K562 (cell line): ENCODE measurements at regions not wholly inside any gene's neighbourhood (a gene's known extent, or its start where the extent isn't known, plus 50 kb on each side); places are given as distances from the start of the nearest gene placed in this dataset.

Source experiments
- ATAC-seq: fragments of 200-7000 bp; cut with Tn5 transposase; 3 replicates; pipeline ENCODE4 v1.9.1; 2020; ENCODE audit warnings: moderate library complexity
- BruUV-seq: library from RNA; stranded (reverse); fragments of 400-500 nt; replicated peaks from 2 replicates; lab custom pipeline; 2021; lab: Mats Ljungman, UMichigan
- CTCF ChIA-PET: fragments of 300-600 bp; formaldehyde crosslinking; extraction: SDS; loops from one replicate; lab custom pipeline; 2021; ENCODE audit warnings: low intra/inter-chr PET ratio; lab: Yijun Ruan, JAX
- POLR2A ChIA-PET: fragments of 300-600, 350-650 bp; sonication (Branson Sonifier 250); formaldehyde crosslinking; extraction: SDS; loops from one replicate; lab custom pipeline; 2021; ENCODE audit warnings: antibody characterized with exemption, inconsistent platforms; lab: Yijun Ruan, JAX
- DNase-seq, 4 experiments: peaks; one replicate each; pipeline versions ENCODE4 v3.0.0 to v3.0.0-alpha.2; 2011 to 2018; ENCODE audit warnings: low spot score in 3 of 4, mixed read lengths in 3 of 4; ENCODE audit errors: extremely low read depth in 1 of 4
- FAIRE-seq: peaks from 2 replicates; lab custom pipeline; 2011; peaks lifted over from hg19 to GRCh38; lab: Jason Lieb, UNC
- H2AFZ ChIP-seq: 2 replicates; pipeline ENCODE4 v1.6.0; 2011; ENCODE audit warnings: low read depth, low read length, control low read depth, inconsistent platforms
- H3K27ac ChIP-seq: fragments of 200-600 bp; 3 replicates; pipeline ENCODE4 v1.8.0; 2011; ENCODE audit warnings: low read depth, mild to moderate bottlenecking, control low read depth, inconsistent platforms, low read length, moderate library complexity, mixed read lengths; ENCODE audit errors: extremely low read depth
- H3K27me3 ChIP-seq, 2 experiments: fragments of 300-600 bp in 1 of 2; 2 replicates in 1 of 2; 3 replicates in 1 of 2; pipeline versions ENCODE4 v1.6.0 to v1.8.0; 2011; ENCODE audit warnings: inconsistent platforms in 2 of 2, low read length in 2 of 2, mild to moderate bottlenecking in 1 of 2, mixed read lengths in 1 of 2, moderate library complexity in 1 of 2; ENCODE audit not compliant: control insufficient read depth in 2 of 2, insufficient read depth in 2 of 2
- H3K36me3 ChIP-seq: fragments of 300-600 bp; 3 replicates; pipeline ENCODE4 v1.8.0; 2011; ENCODE audit warnings: mild to moderate bottlenecking, low read length, inconsistent platforms; ENCODE audit not compliant: control insufficient read depth, insufficient read depth
- H3K4me1 ChIP-seq, 2 experiments: fragments of 200-600 bp in 1 of 2; replicated peaks in 1 of 2; 2 replicates in 1 of 2; 3 replicates in 1 of 2; pipeline versions ENCODE4 v1.5.1 to v1.8.0; 2011; ENCODE audit warnings: inconsistent platforms in 2 of 2, low read length in 2 of 2, mild to moderate bottlenecking in 1 of 2, mixed read lengths in 1 of 2, moderate library complexity in 1 of 2; ENCODE audit not compliant: control insufficient read depth in 2 of 2, insufficient read depth in 2 of 2
- H3K4me2 ChIP-seq: 2 replicates; pipeline ENCODE4 v1.6.1; 2011; ENCODE audit warnings: low read length, control low read depth, inconsistent platforms, mixed read lengths; ENCODE audit not compliant: insufficient read depth
- H3K4me3 ChIP-seq: fragments of 200-600 bp; sonication (generic), shearing (Covaris generic); 2 replicates; pipeline ENCODE4 v1.5.1; 2016; ENCODE audit warnings: control low read depth, inconsistent platforms
- H3K79me2 ChIP-seq: fragments of 200-600 bp; 3 replicates; pipeline ENCODE4 v1.8.0; 2011; ENCODE audit warnings: low read length, inconsistent platforms; ENCODE audit not compliant: control insufficient read depth, insufficient read depth
- H3K9ac ChIP-seq, 2 experiments: 2 replicates each; pipeline versions ENCODE4 v1.6.0 to v1.6.1; 2011; ENCODE audit warnings: low read depth in 2 of 2, low read length in 2 of 2, control low read depth in 1 of 2, inconsistent platforms in 1 of 2, mild to moderate bottlenecking in 1 of 2, mixed read lengths in 1 of 2; ENCODE audit not compliant: insufficient read depth in 1 of 2
- H3K9me1 ChIP-seq: one replicate; pipeline ENCODE4 v1.6.0; 2011; ENCODE audit warnings: inconsistent platforms, mild to moderate bottlenecking, low read length, moderate library complexity; ENCODE audit not compliant: control insufficient read depth, insufficient read depth
- H3K9me3 ChIP-seq: replicated peaks from 2 replicates; pipeline ENCODE4 v1.5.1; 2011; ENCODE audit warnings: low read depth, low read length, inconsistent platforms; ENCODE audit not compliant: control insufficient read depth, insufficient read depth
- H4K20me1 ChIP-seq: replicated peaks from 2 replicates; pipeline ENCODE4 v1.6.1; 2011; ENCODE audit warnings: low read length, inconsistent platforms, mixed read lengths; ENCODE audit not compliant: control insufficient read depth, insufficient read depth
- BRCA1 ChIP-seq, 2 experiments: fragments of 450-650 bp in 1 of 2; sonication (generic) in 1 of 2; formaldehyde crosslinking in 1 of 2; IDR thresholded peaks; 2 replicates each; pipeline versions ENCODE4 v1.5.0 to v1.6.1; 2017 to 2020; ENCODE audit warnings: mild to moderate bottlenecking in 1 of 2, missing genetic modification reagents in 1 of 2
- CBX8 ChIP-seq: fragments of 200-600 bp; sonication (generic); IDR thresholded peaks from 2 replicates; pipeline ENCODE4 v1.6.1; 2012; ENCODE audit warnings: borderline replicate concordance, mixed run types, low read depth, mild to moderate bottlenecking, moderate library complexity, mixed read lengths, low read length, control low read depth, inconsistent platforms; ENCODE audit not compliant: poor library complexity, severe bottlenecking; ENCODE audit errors: extremely low read depth
- HNRNPK ChIP-seq: fragments of 200-400 bp; formaldehyde crosslinking; IDR thresholded peaks from one replicate; pipeline ENCODE4 v1.6.1; 2018; ENCODE audit warnings: mild to moderate bottlenecking, low read depth, low read length; ENCODE audit not compliant: poor library complexity, severe bottlenecking
- MEIS2 ChIP-seq: fragments of 450-650 bp; IDR thresholded peaks from 2 replicates; pipeline ENCODE4 v1.6.1; 2014; ENCODE audit warnings: mild to moderate bottlenecking; ENCODE audit not compliant: partially characterized antibody
- MIER1 ChIP-seq: fragments of 450-650 bp; IDR thresholded peaks from 2 replicates; pipeline ENCODE4 v1.6.1; 2016; ENCODE audit warnings: antibody characterized with exemption, mild to moderate bottlenecking, low read depth
- MTF1 ChIP-seq: fragments of 250-450 bp; sonication (Bioruptor Pico); IDR thresholded peaks from 2 replicates; pipeline ENCODE4 v1.9.0; 2021; ENCODE audit warnings: moderate library complexity, mild to moderate bottlenecking, inconsistent platforms, borderline replicate concordance
- PHF20 ChIP-seq: fragments of 450-650 bp; IDR thresholded peaks from 2 replicates; pipeline ENCODE4 v1.6.1; 2018; ENCODE audit not compliant: partially characterized antibody
- POLR3G ChIP-seq: IDR thresholded peaks from 2 replicates; pipeline ENCODE4 v1.6.1; 2011; ENCODE audit not compliant: insufficient read length, insufficient replicate concordance; ENCODE audit errors: extremely low read depth
- POU5F1 ChIP-seq: fragments of 150-350 bp; IDR thresholded peaks from 2 replicates; pipeline ENCODE4 v1.6.1; 2014; ENCODE audit warnings: borderline replicate concordance, low read length, low read depth, mild to moderate bottlenecking; ENCODE audit not compliant: partially characterized antibody
- PPARD ChIP-seq: fragments of 250-450 bp; sonication (Bioruptor Pico); IDR thresholded peaks from 2 replicates; pipeline ENCODE4 v1.8.0; 2022; ENCODE audit warnings: inconsistent platforms, mild to moderate bottlenecking, moderate library complexity
- SPI1 ChIP-seq: IDR thresholded peaks from 2 replicates; pipeline ENCODE4 v1.6.1; 2011; ENCODE audit warnings: low read depth, low read length, control low read depth, borderline replicate concordance
- SREBF1 ChIP-seq: fragments of 150-350 bp; IDR thresholded peaks from 2 replicates; pipeline ENCODE4 v1.6.1; 2014; ENCODE audit warnings: antibody characterized with exemption, low read depth, low read length, borderline replicate concordance
- SRSF3 ChIP-seq: fragments of 200-400 bp; formaldehyde crosslinking; IDR thresholded peaks from 2 replicates; pipeline ENCODE4 v1.6.1; 2016; ENCODE audit warnings: mild to moderate bottlenecking, low read length, moderate library complexity; ENCODE audit not compliant: insufficient read depth
- ZNF766 ChIP-seq: fragments of 200-800 bp; sonication (Bioruptor generic); conservative IDR thresholded peaks from 2 replicates; pipeline ENCODE4 v1.6.1; 2016; ENCODE audit warnings: missing genetic modification characterization, missing compliant biosample characterization
- ZZZ3 ChIP-seq: fragments of 450-650 bp; IDR thresholded peaks from 2 replicates; pipeline ENCODE4 v1.6.1; 2016; ENCODE audit warnings: antibody characterized with exemption, mild to moderate bottlenecking, moderate library complexity
- WGBS: fragments of 100-300 bp; shearing (Covaris generic); methylation state at CpG from one replicate; pipeline ENCODE4 v1.1.6; 2016; ENCODE audit warnings: low coverage, mixed read lengths; ENCODE audit not compliant: insufficient coverage; ENCODE audit errors: missing lambda C conversion rate; 5-methylcytosine and 5-hydroxymethylcytosine counted together
- in situ Hi-C: fragments of 300-500 bp; cut with MboI; formaldehyde crosslinking; loops from 4 replicates; pipeline ENCODE4 v1.15.0; 2018; ENCODE audit warnings: inconsistent platforms, mixed read lengths
- intact Hi-C: fragments of 100-400 bp; cut with micrococcal nuclease; formaldehyde crosslinking; loops from 2 replicates; pipeline ENCODE4 v1.14.2; 2022
- TF ChIP-seq, protein P1 (sequence below): fragments of 150-350 bp; conservative IDR thresholded peaks from 2 replicates; pipeline ENCODE4 v1.6.1; 2014; ENCODE audit warnings: low read length
- TF ChIP-seq, protein P2 (sequence below): fragments of 450-650 bp; formaldehyde crosslinking; IDR thresholded peaks from 2 replicates; pipeline ENCODE4 v1.4.0; 2020; ENCODE audit warnings: mild to moderate bottlenecking, moderate library complexity
- TF ChIP-seq, protein P3 (sequence below): fragments of 450-650 bp; IDR thresholded peaks from one replicate; pipeline ENCODE4 v1.6.1; 2018; ENCODE audit warnings: mild to moderate bottlenecking, moderate library complexity; ENCODE audit not compliant: partially characterized antibody

DNA sequence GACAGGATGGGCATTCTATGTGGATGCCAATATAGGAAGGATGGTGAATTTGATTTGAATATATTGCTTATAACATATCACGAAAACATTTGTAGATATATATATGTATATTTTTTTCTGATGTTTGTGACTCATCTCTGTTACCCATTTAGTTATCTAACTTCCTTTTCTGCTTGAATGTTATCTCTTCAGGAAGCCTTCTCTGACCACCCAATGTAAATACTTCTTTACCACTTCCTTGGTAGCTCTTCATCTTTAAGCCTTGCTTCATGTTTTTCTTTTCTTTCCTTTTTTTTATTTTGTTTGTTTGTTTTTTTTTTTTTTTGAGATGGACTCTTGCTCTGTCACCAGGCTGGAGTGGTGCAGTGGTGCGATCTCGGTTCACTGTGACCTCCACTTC lies 260.5 kb upstream of the EPHA7 start:
- H3K79me2 ChIP-seq, result no peaks in the 10 kb centered on the region
- DNase-seq, result no peak
- no peaks in the 10 kb centered on the region; the same call in 1 of the 2 replicates for H3K9me3 ChIP-seq
- no peak overlapping the region for H2AFZ ChIP-seq
- H3K27me3 ChIP-seq, result no peaks in the 10 kb centered on the region
- WGBS, result 0% methylated on average over 3 of the region's 3 CpGs
- intact Hi-C loops (no loop called here), in situ Hi-C loops (no loop called here)
- no peaks in the 10 kb centered on the region for H3K4me1 ChIP-seq
- CTCF ChIA-PET, result no interaction called here
- H3K9ac ChIP-seq, result no peak overlapping the region
- no peak overlapping the region for H3K4me2 ChIP-seq
- no peaks in the 10 kb centered on the region for H3K36me3 ChIP-seq
- no peak for ATAC-seq
- FAIRE-seq, result no peak
- no TSS peak for BruUV-seq
- no peak overlapping the region for H3K4me3 ChIP-seq
- no peak overlapping the region for H3K27ac ChIP-seq
- no peaks in the 10 kb centered on the region for H4K20me1 ChIP-seq
- no peaks in the 10 kb centered on the region for H3K9me1 ChIP-seq
- POLR2A ChIA-PET, result no interaction called here
- no peak for TF ChIP-seq BRCA1 (IDR thresholded peaks at IDR 0.05)
- no peak for TF ChIP-seq BRCA1 (CRISPR knock-in tag; IDR thresholded peaks at IDR 0.05)
- TF ChIP-seq PHF20, result no peak
- no peak for TF ChIP-seq SRSF3
- TF ChIP-seq, protein P1, sequence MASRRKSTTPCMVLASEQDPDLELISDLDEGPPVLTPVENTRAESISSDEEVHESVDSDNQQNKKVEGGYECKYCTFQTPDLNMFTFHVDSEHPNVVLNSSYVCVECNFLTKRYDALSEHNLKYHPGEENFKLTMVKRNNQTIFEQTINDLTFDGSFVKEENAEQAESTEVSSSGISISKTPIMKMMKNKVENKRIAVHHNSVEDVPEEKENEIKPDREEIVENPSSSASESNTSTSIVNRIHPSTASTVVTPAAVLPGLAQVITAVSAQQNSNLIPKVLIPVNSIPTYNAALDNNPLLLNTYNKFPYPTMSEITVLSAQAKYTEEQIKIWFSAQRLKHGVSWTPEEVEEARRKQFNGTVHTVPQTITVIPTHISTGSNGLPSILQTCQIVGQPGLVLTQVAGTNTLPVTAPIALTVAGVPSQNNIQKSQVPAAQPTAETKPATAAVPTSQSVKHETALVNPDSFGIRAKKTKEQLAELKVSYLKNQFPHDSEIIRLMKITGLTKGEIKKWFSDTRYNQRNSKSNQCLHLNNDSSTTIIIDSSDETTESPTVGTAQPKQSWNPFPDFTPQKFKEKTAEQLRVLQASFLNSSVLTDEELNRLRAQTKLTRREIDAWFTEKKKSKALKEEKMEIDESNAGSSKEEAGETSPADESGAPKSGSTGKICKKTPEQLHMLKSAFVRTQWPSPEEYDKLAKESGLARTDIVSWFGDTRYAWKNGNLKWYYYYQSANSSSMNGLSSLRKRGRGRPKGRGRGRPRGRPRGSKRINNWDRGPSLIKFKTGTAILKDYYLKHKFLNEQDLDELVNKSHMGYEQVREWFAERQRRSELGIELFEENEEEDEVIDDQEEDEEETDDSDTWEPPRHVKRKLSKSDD, result no peak
- TF ChIP-seq CBX8, result no peak
- no peak for TF ChIP-seq MIER1
- TF ChIP-seq POU5F1, result no peak
- no peak for TF ChIP-seq ZNF766 (CRISPR knock-in tag)
- no peak for TF ChIP-seq POLR3G
- no peak for TF ChIP-seq MTF1
- TF ChIP-seq, protein P2, sequence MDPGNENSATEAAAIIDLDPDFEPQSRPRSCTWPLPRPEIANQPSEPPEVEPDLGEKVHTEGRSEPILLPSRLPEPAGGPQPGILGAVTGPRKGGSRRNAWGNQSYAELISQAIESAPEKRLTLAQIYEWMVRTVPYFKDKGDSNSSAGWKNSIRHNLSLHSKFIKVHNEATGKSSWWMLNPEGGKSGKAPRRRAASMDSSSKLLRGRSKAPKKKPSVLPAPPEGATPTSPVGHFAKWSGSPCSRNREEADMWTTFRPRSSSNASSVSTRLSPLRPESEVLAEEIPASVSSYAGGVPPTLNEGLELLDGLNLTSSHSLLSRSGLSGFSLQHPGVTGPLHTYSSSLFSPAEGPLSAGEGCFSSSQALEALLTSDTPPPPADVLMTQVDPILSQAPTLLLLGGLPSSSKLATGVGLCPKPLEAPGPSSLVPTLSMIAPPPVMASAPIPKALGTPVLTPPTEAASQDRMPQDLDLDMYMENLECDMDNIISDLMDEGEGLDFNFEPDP (CRISPR knock-in tag), result no peak
- TF ChIP-seq PPARD, result no peak
- no peak for TF ChIP-seq HNRNPK
- TF ChIP-seq MEIS2, result no peak
- no peak for TF ChIP-seq ZZZ3
- TF ChIP-seq SREBF1, result no peak
- TF ChIP-seq, protein P3, sequence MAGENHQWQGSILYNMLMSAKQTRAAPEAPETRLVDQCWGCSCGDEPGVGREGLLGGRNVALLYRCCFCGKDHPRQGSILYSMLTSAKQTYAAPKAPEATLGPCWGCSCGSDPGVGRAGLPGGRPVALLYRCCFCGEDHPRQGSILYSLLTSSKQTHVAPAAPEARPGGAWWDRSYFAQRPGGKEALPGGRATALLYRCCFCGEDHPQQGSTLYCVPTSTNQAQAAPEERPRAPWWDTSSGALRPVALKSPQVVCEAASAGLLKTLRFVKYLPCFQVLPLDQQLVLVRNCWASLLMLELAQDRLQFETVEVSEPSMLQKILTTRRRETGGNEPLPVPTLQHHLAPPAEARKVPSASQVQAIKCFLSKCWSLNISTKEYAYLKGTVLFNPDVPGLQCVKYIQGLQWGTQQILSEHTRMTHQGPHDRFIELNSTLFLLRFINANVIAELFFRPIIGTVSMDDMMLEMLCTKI, result no peak
- TF ChIP-seq SPI1, result no peak
